Endothelial cell of umbilical vein (primary cell): ENCODE measurements at regions not wholly inside any gene's neighbourhood (a gene's known extent, or its start where the extent isn't known, plus 50 kb on each side); places are given as distances from the start of the nearest gene placed in this dataset.

Experiments
- BruUV-seq: library from RNA; stranded (reverse); fragments of 400-500 nt; replicated peaks from 2 replicates; lab custom pipeline; 2021; lab: Mats Ljungman, UMichigan
- CTCF ChIA-PET: fragments of 300-600, 350-600 bp; sonication (Branson Sonifier 250); formaldehyde crosslinking; loops from one replicate; lab custom pipeline; 2021; ENCODE audit warnings: antibody characterized with exemption, inconsistent platforms; lab: Charles Lee
- POLR2A ChIA-PET: fragments of 300-600, 350-600 bp; sonication (Branson Sonifier 250); formaldehyde crosslinking; loops from one replicate; lab custom pipeline; 2021; ENCODE audit warnings: antibody characterized with exemption, inconsistent platforms; lab: Charles Lee
- DNase-seq: peaks from one replicate; pipeline ENCODE4 v3.0.0-alpha.2; 2011; ENCODE audit warnings: low read depth, low spot score
- FAIRE-seq: peaks from 2 replicates; lab custom pipeline; 2011; peaks lifted over from hg19 to GRCh38; lab: Jason Lieb, UNC
- H2AFZ ChIP-seq: 2 replicates; pipeline ENCODE4 v1.6.0; 2012; ENCODE audit warnings: low read depth, low read length, control low read depth, inconsistent platforms
- H3K27ac ChIP-seq: 2 replicates; pipeline ENCODE4 v1.5.1; 2011; ENCODE audit warnings: low read depth, mild to moderate bottlenecking, control low read depth, low read length, moderate library complexity; ENCODE audit not compliant: insufficient read depth
- H3K27me3 ChIP-seq, 2 experiments: 2 replicates each; pipeline versions ENCODE4 v1.6.0 to v1.6.1; 2011; ENCODE audit warnings: low read length in 2 of 2, mixed read lengths in 1 of 2; ENCODE audit not compliant: control insufficient read depth in 2 of 2, insufficient read depth in 2 of 2
- H3K36me3 ChIP-seq, 2 experiments: 2 replicates in 1 of 2; 3 replicates in 1 of 2; pipeline ENCODE4 v1.5.1; 2011; ENCODE audit warnings: low read length in 2 of 2, mild to moderate bottlenecking in 1 of 2, moderate library complexity in 1 of 2; ENCODE audit not compliant: control insufficient read depth in 2 of 2, insufficient read depth in 2 of 2; ENCODE audit errors: extremely low read depth in 1 of 2
- H3K4me1 ChIP-seq: 3 replicates; pipeline ENCODE4 v1.5.1; 2011; ENCODE audit warnings: mild to moderate bottlenecking, low read length; ENCODE audit not compliant: control insufficient read depth, insufficient read depth; ENCODE audit errors: extremely low read depth
- H3K4me2 ChIP-seq: 2 replicates; pipeline ENCODE4 v1.6.1; 2011; ENCODE audit warnings: low read length, control low read depth, mixed read lengths; ENCODE audit not compliant: insufficient read depth
- H3K4me3 ChIP-seq, 3 experiments: fragments of 200-600 bp in 1 of 3; sonication (generic), shearing (Covaris generic) in 1 of 3; replicated peaks in 1 of 3; 2 replicates each; pipeline ENCODE4 v1.5.1; 2011 to 2016; ENCODE audit warnings: control low read depth in 3 of 3, low read length in 3 of 3, mild to moderate bottlenecking in 2 of 3, inconsistent platforms in 1 of 3, low read depth in 1 of 3, moderate library complexity in 1 of 3; ENCODE audit not compliant: insufficient read depth in 1 of 3
- H3K79me2 ChIP-seq: 2 replicates; pipeline ENCODE4 v1.6.0; 2012; ENCODE audit warnings: low read length, inconsistent platforms; ENCODE audit not compliant: control insufficient read depth, insufficient read depth
- H3K9ac ChIP-seq: replicated peaks from 2 replicates; pipeline ENCODE3; 2011; ENCODE audit warnings: low read length, control low read depth; ENCODE audit not compliant: insufficient read depth; ENCODE audit errors: extremely low read depth
- H3K9me1 ChIP-seq: replicated peaks from 3 replicates; pipeline ENCODE4 v1.6.0; 2011; ENCODE audit warnings: mild to moderate bottlenecking, low read length; ENCODE audit not compliant: control insufficient read depth, insufficient read depth; ENCODE audit errors: extremely low read depth
- H3K9me3 ChIP-seq: replicated peaks from 2 replicates; pipeline ENCODE4 v1.5.1; 2012; ENCODE audit warnings: low read length, inconsistent platforms; ENCODE audit not compliant: control insufficient read depth, insufficient read depth
- H4K20me1 ChIP-seq: replicated peaks from 2 replicates; pipeline ENCODE3; 2011; ENCODE audit warnings: mild to moderate bottlenecking, low read length; ENCODE audit not compliant: control insufficient read depth, insufficient read depth; ENCODE audit errors: extremely low read depth
- CTCF ChIP-seq, 2 donors: IDR thresholded peaks; 1 replicate in 1 of 2; 2 replicates in 1 of 2; pipeline ENCODE4 v1.5.1; 2011; ENCODE audit warnings: low read length in 2 of 2, mild to moderate bottlenecking in 2 of 2, moderate library complexity in 2 of 2, control low read depth in 1 of 2, inconsistent platforms in 1 of 2, low read depth in 1 of 2; ENCODE audit not compliant: insufficient read depth in 1 of 2; ENCODE audit errors: extremely low read depth in 1 of 2
- EZH2 ChIP-seq: IDR thresholded peaks from 2 replicates; pipeline ENCODE4 v1.6.1; 2012; ENCODE audit warnings: borderline replicate concordance, low read depth, mild to moderate bottlenecking, moderate library complexity, low read length, inconsistent platforms; ENCODE audit not compliant: severe bottlenecking
- FOS ChIP-seq: IDR thresholded peaks from 2 replicates; pipeline ENCODE4 v1.6.1; 2011; ENCODE audit warnings: mild to moderate bottlenecking, low read length, moderate library complexity, borderline replicate concordance; ENCODE audit not compliant: insufficient read depth
- GATA2 ChIP-seq: IDR thresholded peaks from 2 replicates; pipeline ENCODE4 v1.7.0; 2011; ENCODE audit warnings: low read depth, mild to moderate bottlenecking, moderate library complexity, mixed read lengths, low read length; ENCODE audit not compliant: insufficient read length, insufficient read depth
- JUN ChIP-seq: IDR thresholded peaks from 2 replicates; pipeline ENCODE4 v1.6.1; 2011; ENCODE audit warnings: borderline replicate concordance, low read depth; ENCODE audit not compliant: insufficient read length, insufficient read depth
- MAX ChIP-seq: IDR thresholded peaks from 2 replicates; pipeline ENCODE4 v1.6.1; 2011; ENCODE audit not compliant: insufficient read depth, insufficient read length
- MYC ChIP-seq: IDR thresholded peaks from one replicate; pipeline ENCODE4 v1.6.1; 2011; ENCODE audit warnings: mild to moderate bottlenecking, low read depth, low read length
- POLR2A ChIP-seq: IDR thresholded peaks from 2 replicates; pipeline ENCODE4 v1.6.1; 2012; ENCODE audit warnings: low read depth, mild to moderate bottlenecking, control low read depth, low read length
- POLR2AphosphoS5 ChIP-seq: IDR thresholded peaks from 2 replicates; pipeline ENCODE4 v1.6.1; 2012; ENCODE audit warnings: low read depth, mild to moderate bottlenecking, control low read depth, low read length, moderate library complexity; ENCODE audit not compliant: insufficient read depth
- dilution Hi-C: fragments of 300-500 bp; cut with MboI; formaldehyde crosslinking; loops from one replicate; pipeline ENCODE4 v1.15.0; 2019; ENCODE audit warnings: low sequenced_read_pairs; ENCODE audit not compliant: extremely low pct_ligation_motif_present
- intact Hi-C: fragments of 100-400 bp; cut with micrococcal nuclease; formaldehyde crosslinking; loops from one replicate; pipeline ENCODE4 v1.10.0; 2022

- ChIA-PET CTCF (no interaction called here), POLR2A (no interaction called here)
- Histone ChIP-seq H3K27me3 (no peaks in the 10 kb centered on the region), H3K4me3 (no peak overlapping the region), H2AFZ (no peak overlapping the region), H4K20me1 (no peaks in the 10 kb centered on the region), H3K36me3 (no peaks in the 10 kb centered on the region), H3K27ac (no peak overlapping the region), H3K9ac (no peak overlapping the region), H3K79me2 (no peaks in the 10 kb centered on the region), H3K9me3 (no peaks in the 10 kb centered on the region), H3K9me1 (no peaks in the 10 kb centered on the region), H3K4me1 (no peaks in the 10 kb centered on the region), H3K4me2 (no peak overlapping the region)
- no peak for TF ChIP-seq POLR2AphosphoS5
- TF ChIP-seq MYC, result no peak
- no peak for TF ChIP-seq JUN
- no peak for TF ChIP-seq MAX
- TF ChIP-seq CTCF (IDR thresholded peaks at IDR 0.05; ENCODE audit: extremely low read depth in 1 of 2, insufficient read depth in 1 of 2, low read depth in 1 of 2, low read length in 2 of 2), result no peak
- no peak for TF ChIP-seq FOS
- no peak for TF ChIP-seq POLR2A
- no peak for TF ChIP-seq GATA2
- TF ChIP-seq EZH2, result no peak
- BruUV-seq, result no TSS peak
- FAIRE-seq (no peak), DNase-seq (no peak)
- intact Hi-C loops, result no loop called here
- dilution Hi-C loops, result no loop called here
These were observed 192.1 kb downstream of the CTTN start for GRCh38 chr11:70590356-70590991.
